GM23338 (cell line): ENCODE measurements at regions not wholly inside any gene's neighbourhood (a gene's known extent, or its start where the extent isn't known, plus 50 kb on each side); places are given as distances from the start of the nearest gene placed in this dataset.

Experiments
- CREB1 ChIP-seq: fragments of 250-450 bp; sonication (Bioruptor Pico); IDR thresholded peaks from 2 replicates; pipeline ENCODE4 v1.5.0; 2020; ENCODE audit warnings: low read depth, mild to moderate bottlenecking, moderate library complexity
- TF ChIP-seq, protein P1 (sequence below), 2 experiments: fragments of 200-600 bp in 1 of 2; sonication (generic) in 1 of 2; conservative IDR thresholded peaks; 2 replicates each; pipeline versions ENCODE4 v1.5.1 to v1.6.1; 2016 to 2017; ENCODE audit warnings: antibody characterized with exemption in 2 of 2, low read depth in 2 of 2, mild to moderate bottlenecking in 2 of 2, moderate library complexity in 1 of 2

DNA sequence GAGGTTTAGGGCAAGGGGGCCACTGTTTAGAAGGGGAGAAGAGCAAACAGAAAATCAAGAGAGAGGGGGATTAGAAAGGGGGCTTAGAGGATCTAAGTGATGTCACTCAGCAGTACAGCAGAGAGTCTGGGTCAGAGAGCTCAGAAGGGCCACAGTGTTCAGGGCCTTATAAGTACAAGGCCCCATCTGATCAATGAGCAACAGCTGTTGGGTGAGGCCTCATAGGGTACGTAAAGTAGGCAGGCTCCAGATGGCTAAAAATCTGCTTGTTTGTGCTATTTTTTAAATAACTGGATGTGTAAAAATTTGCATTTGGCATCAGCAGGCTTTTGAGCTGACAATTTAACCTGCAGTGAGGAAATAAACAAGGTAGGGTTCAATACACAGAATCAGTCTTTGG, 149.8 kb downstream of the SH3BGRL2 start:
- TF ChIP-seq CREB1 (CRISPR knock-in tag): no peak
- TF ChIP-seq, protein P1, sequence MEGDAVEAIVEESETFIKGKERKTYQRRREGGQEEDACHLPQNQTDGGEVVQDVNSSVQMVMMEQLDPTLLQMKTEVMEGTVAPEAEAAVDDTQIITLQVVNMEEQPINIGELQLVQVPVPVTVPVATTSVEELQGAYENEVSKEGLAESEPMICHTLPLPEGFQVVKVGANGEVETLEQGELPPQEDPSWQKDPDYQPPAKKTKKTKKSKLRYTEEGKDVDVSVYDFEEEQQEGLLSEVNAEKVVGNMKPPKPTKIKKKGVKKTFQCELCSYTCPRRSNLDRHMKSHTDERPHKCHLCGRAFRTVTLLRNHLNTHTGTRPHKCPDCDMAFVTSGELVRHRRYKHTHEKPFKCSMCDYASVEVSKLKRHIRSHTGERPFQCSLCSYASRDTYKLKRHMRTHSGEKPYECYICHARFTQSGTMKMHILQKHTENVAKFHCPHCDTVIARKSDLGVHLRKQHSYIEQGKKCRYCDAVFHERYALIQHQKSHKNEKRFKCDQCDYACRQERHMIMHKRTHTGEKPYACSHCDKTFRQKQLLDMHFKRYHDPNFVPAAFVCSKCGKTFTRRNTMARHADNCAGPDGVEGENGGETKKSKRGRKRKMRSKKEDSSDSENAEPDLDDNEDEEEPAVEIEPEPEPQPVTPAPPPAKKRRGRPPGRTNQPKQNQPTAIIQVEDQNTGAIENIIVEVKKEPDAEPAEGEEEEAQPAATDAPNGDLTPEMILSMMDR (conservative IDR thresholded peaks at IDR 0.05; ENCODE audit: low read depth in 2 of 2): no peak
